Panc1 (cell line): ENCODE measurements at regions not wholly inside any gene's neighbourhood (a gene's known extent, or its start where the extent isn't known, plus 50 kb on each side); places are given as distances from the start of the nearest gene placed in this dataset.

Experiments
- ATAC-seq: fragments of 200-7000 bp; cut with Tn5 transposase; 2 replicates; pipeline ENCODE4 v1.9.1; 2020; ENCODE audit warnings: mild to moderate bottlenecking, moderate library complexity
- BruUV-seq: library from RNA; stranded (reverse); fragments of 400-500 nt; replicated peaks from 2 replicates; lab custom pipeline; 2021; lab: Mats Ljungman, UMichigan
- CTCF ChIA-PET: fragments of 300-600 bp; sonication (Branson Sonifier 250); formaldehyde crosslinking; loops from one replicate; lab custom pipeline; 2022; ENCODE audit warnings: antibody characterized with exemption; lab: Charles Lee
- POLR2A ChIA-PET: fragments of 300-600 bp; sonication (Branson Sonifier 250); formaldehyde crosslinking; loops from one replicate; lab custom pipeline; 2022; ENCODE audit warnings: antibody characterized with exemption; lab: Charles Lee
- DNase-seq: peaks from one replicate; pipeline ENCODE4 v3.0.0-alpha.2; 2010; ENCODE audit warnings: low read depth, low spot score
- H3K27ac ChIP-seq: 2 replicates; pipeline ENCODE4 v1.5.1; 2011; ENCODE audit warnings: mild to moderate bottlenecking, low read length, inconsistent platforms
- H3K27me3 ChIP-seq: fragments of 200-500 bp; sonication (Bioruptor generic); 2 replicates; pipeline ENCODE4 v1.6.0; 2014; ENCODE audit warnings: low read length, inconsistent platforms; ENCODE audit not compliant: control insufficient read depth, insufficient read depth
- H3K36me3 ChIP-seq: fragments of 200-500 bp; sonication (Bioruptor generic); 2 replicates; pipeline ENCODE4 v1.5.1; 2014; ENCODE audit warnings: inconsistent platforms, mild to moderate bottlenecking, low read length, moderate library complexity; ENCODE audit not compliant: control insufficient read depth, insufficient read depth
- H3K4me1 ChIP-seq: 2 replicates; pipeline ENCODE4 v1.5.1; 2011; ENCODE audit warnings: inconsistent platforms, mild to moderate bottlenecking, low read length, moderate library complexity; ENCODE audit not compliant: control insufficient read depth, insufficient read depth
- H3K4me3 ChIP-seq, 2 experiments: 2 replicates each; pipeline ENCODE4 v1.5.1; 2011 to 2012; ENCODE audit warnings: low read depth in 2 of 2, low read length in 2 of 2, mild to moderate bottlenecking in 2 of 2, inconsistent platforms in 1 of 2, moderate library complexity in 1 of 2
- H3K9me3 ChIP-seq: fragments of 200-500 bp; sonication (Bioruptor generic); 2 replicates; pipeline ENCODE4 v1.5.1; 2014; ENCODE audit warnings: low read depth, mild to moderate bottlenecking, inconsistent platforms, low read length, moderate library complexity; ENCODE audit not compliant: control insufficient read depth, insufficient read depth
- POLR2AphosphoS5 ChIP-seq: IDR thresholded peaks from 2 replicates; pipeline ENCODE4 v1.6.1; 2012; ENCODE audit warnings: mild to moderate bottlenecking, low read depth, low read length, moderate library complexity
- SIN3A ChIP-seq: IDR thresholded peaks from 2 replicates; pipeline ENCODE4 v1.6.1; 2012; ENCODE audit warnings: low read depth, mild to moderate bottlenecking, low read length, moderate library complexity, borderline replicate concordance; ENCODE audit not compliant: insufficient read depth
- TCF7L2 ChIP-seq: IDR thresholded peaks from 2 replicates; pipeline ENCODE4 v1.6.1; 2011; ENCODE audit warnings: mild to moderate bottlenecking, low read depth, low read length, inconsistent platforms
- in situ Hi-C: cut with HindIII; loops from 2 replicates; pipeline ENCODE4 v1.10.0; 2016; ENCODE audit warnings: low sequenced_read_pairs, low pct_unique_long_range_greater_than_20kb
- intact Hi-C: fragments of 100-400 bp; cut with micrococcal nuclease; formaldehyde crosslinking; loops from one replicate; pipeline ENCODE4 v1.10.0; 2022; ENCODE audit not compliant: unreplicated experiment
- TF ChIP-seq, protein P1 (sequence below), 2 experiments: IDR thresholded peaks; 2 replicates each; pipeline ENCODE4 v1.6.1; 2011 to 2012; ENCODE audit warnings: low read depth in 2 of 2, control low read depth in 1 of 2, low read length in 1 of 2, mild to moderate bottlenecking in 1 of 2, moderate library complexity in 1 of 2; ENCODE audit not compliant: insufficient read depth in 1 of 2
- TF ChIP-seq, protein P2 (sequence below): fragments of 450-650 bp; IDR thresholded peaks from 2 replicates; pipeline ENCODE4 v1.5.1; 2017; ENCODE audit warnings: mild to moderate bottlenecking

- intact Hi-C loops (no loop called here), in situ Hi-C loops (no loop called here)
- TF ChIP-seq, protein P1, sequence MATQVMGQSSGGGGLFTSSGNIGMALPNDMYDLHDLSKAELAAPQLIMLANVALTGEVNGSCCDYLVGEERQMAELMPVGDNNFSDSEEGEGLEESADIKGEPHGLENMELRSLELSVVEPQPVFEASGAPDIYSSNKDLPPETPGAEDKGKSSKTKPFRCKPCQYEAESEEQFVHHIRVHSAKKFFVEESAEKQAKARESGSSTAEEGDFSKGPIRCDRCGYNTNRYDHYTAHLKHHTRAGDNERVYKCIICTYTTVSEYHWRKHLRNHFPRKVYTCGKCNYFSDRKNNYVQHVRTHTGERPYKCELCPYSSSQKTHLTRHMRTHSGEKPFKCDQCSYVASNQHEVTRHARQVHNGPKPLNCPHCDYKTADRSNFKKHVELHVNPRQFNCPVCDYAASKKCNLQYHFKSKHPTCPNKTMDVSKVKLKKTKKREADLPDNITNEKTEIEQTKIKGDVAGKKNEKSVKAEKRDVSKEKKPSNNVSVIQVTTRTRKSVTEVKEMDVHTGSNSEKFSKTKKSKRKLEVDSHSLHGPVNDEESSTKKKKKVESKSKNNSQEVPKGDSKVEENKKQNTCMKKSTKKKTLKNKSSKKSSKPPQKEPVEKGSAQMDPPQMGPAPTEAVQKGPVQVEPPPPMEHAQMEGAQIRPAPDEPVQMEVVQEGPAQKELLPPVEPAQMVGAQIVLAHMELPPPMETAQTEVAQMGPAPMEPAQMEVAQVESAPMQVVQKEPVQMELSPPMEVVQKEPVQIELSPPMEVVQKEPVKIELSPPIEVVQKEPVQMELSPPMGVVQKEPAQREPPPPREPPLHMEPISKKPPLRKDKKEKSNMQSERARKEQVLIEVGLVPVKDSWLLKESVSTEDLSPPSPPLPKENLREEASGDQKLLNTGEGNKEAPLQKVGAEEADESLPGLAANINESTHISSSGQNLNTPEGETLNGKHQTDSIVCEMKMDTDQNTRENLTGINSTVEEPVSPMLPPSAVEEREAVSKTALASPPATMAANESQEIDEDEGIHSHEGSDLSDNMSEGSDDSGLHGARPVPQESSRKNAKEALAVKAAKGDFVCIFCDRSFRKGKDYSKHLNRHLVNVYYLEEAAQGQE (IDR thresholded peaks at IDR 0.05; ENCODE audit: insufficient read depth in 1 of 2, low read depth in 2 of 2, low read length in 1 of 2) = no peak
- TF ChIP-seq, protein P2, sequence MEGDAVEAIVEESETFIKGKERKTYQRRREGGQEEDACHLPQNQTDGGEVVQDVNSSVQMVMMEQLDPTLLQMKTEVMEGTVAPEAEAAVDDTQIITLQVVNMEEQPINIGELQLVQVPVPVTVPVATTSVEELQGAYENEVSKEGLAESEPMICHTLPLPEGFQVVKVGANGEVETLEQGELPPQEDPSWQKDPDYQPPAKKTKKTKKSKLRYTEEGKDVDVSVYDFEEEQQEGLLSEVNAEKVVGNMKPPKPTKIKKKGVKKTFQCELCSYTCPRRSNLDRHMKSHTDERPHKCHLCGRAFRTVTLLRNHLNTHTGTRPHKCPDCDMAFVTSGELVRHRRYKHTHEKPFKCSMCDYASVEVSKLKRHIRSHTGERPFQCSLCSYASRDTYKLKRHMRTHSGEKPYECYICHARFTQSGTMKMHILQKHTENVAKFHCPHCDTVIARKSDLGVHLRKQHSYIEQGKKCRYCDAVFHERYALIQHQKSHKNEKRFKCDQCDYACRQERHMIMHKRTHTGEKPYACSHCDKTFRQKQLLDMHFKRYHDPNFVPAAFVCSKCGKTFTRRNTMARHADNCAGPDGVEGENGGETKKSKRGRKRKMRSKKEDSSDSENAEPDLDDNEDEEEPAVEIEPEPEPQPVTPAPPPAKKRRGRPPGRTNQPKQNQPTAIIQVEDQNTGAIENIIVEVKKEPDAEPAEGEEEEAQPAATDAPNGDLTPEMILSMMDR = no peak
- no peak for TF ChIP-seq SIN3A
- no peaks in the 10 kb centered on the region for H3K9me3 ChIP-seq
- BruUV-seq = no TSS peak
- no peak overlapping the region for H3K4me3 ChIP-seq
- ChIA-PET POLR2A (no interaction called here), CTCF (no interaction called here)
- no peaks in the 10 kb centered on the region for H3K36me3 ChIP-seq
- no peak for ATAC-seq
- no peak overlapping the region for H3K27ac ChIP-seq
- no peaks in the 10 kb centered on the region for H3K27me3 ChIP-seq
- DNase-seq = no peak
- H3K4me1 ChIP-seq = no peaks in the 10 kb centered on the region
Measured at GRCh38 chr1:65539266-65540131, 119.0 kb downstream of the LEPR start.

GRCh38 chr1:65541161-65541560 is 120.7 kb downstream of the LEPR start:
- ChIA-PET POLR2A (no interaction called here), CTCF (no interaction called here)
- DNase-seq (no peak), ATAC-seq (no peak)
- no peaks in the 10 kb centered on the region for H3K27me3 ChIP-seq
- H3K9me3 ChIP-seq = no peaks in the 10 kb centered on the region
- no peak overlapping the region for H3K27ac ChIP-seq
- intact Hi-C loops = no loop called here
- TF ChIP-seq, protein P2 = no peak
- no peak for TF ChIP-seq POLR2AphosphoS5
- TF ChIP-seq SIN3A = no peak
- no peak for TF ChIP-seq TCF7L2
- TF ChIP-seq, protein P1 (IDR thresholded peaks at IDR 0.05; ENCODE audit: insufficient read depth in 1 of 2, low read depth in 2 of 2, low read length in 1 of 2) = no peak
- in situ Hi-C loops = no loop called here
- H3K4me1 ChIP-seq = no peaks in the 10 kb centered on the region
- H3K4me3 ChIP-seq = no peak overlapping the region
- BruUV-seq = no TSS peak
- no peaks in the 10 kb centered on the region for H3K36me3 ChIP-seq
